HEK293 (cell line): ENCODE measurements at regions not wholly inside any gene's neighbourhood (a gene's known extent, or its start where the extent isn't known, plus 50 kb on each side); places are given as distances from the start of the nearest gene placed in this dataset.

ENCODE experiments used
- CTCF ChIA-PET: fragments of 350-600 bp; formaldehyde crosslinking; extraction: SDS; loops from one replicate; lab custom pipeline; 2021; ENCODE audit warnings: antibody characterized with exemption; lab: Yijun Ruan, JAX
- POLR2A ChIA-PET: fragments of 300-600 bp; formaldehyde crosslinking; extraction: SDS; loops from one replicate; lab custom pipeline; 2020; ENCODE audit warnings: antibody characterized with exemption, inconsistent platforms; lab: Yijun Ruan, JAX
- H3K27ac ChIP-seq: fragments of 200-500 bp; sonication (Bioruptor generic); 2 replicates; pipeline ENCODE4 v1.5.1; 2014; ENCODE audit warnings: low read depth, low read length, control low read depth, inconsistent platforms; ENCODE audit errors: extremely low read depth
- H3K36me3 ChIP-seq, 2 experiments: fragments of 200-500 bp in 1 of 2; sonication (Bioruptor generic) in 1 of 2; 1 replicate in 1 of 2; 2 replicates in 1 of 2; pipeline ENCODE4 v1.5.1; 2014 to 2017; ENCODE audit warnings: inconsistent platforms in 2 of 2, low read length in 2 of 2; ENCODE audit not compliant: control insufficient read depth in 2 of 2, insufficient read depth in 1 of 2
- H3K4me1 ChIP-seq: fragments of 200-500 bp; sonication (Bioruptor generic); 2 replicates; pipeline ENCODE4 v1.5.1; 2014; ENCODE audit warnings: mild to moderate bottlenecking, low read length, inconsistent platforms; ENCODE audit not compliant: control insufficient read depth, insufficient read depth
- H3K4me3 ChIP-seq: 2 replicates; pipeline ENCODE4 v1.5.1; 2011; ENCODE audit warnings: low read depth, mild to moderate bottlenecking, control low read depth, low read length, moderate library complexity
- H3K9me3 ChIP-seq: fragments of 200-500 bp; sonication (Bioruptor generic); 2 replicates; pipeline ENCODE4 v1.5.1; 2014; ENCODE audit warnings: low read depth, low read length, inconsistent platforms; ENCODE audit not compliant: control insufficient read depth, insufficient read depth
- BCL6B ChIP-seq: fragments of 450-650 bp; formaldehyde crosslinking; IDR thresholded peaks from 2 replicates; pipeline ENCODE4 v1.5.1; 2017; ENCODE audit warnings: missing biosample characterization, missing genetic modification characterization
- EGR2 ChIP-seq: fragments of 450-650 bp; formaldehyde crosslinking; IDR thresholded peaks from 2 replicates; pipeline ENCODE4 v1.5.1; 2016; ENCODE audit warnings: low read depth, missing biosample characterization, missing genetic modification characterization
- GFI1B ChIP-seq: fragments of 450-650 bp; formaldehyde crosslinking; IDR thresholded peaks from 2 replicates; pipeline ENCODE4 v1.5.1; 2016; ENCODE audit warnings: missing biosample characterization, missing genetic modification characterization
- GLIS1 ChIP-seq: fragments of 450-650 bp; formaldehyde crosslinking; IDR thresholded peaks from 2 replicates; pipeline ENCODE4 v1.5.1; 2016; ENCODE audit warnings: missing biosample characterization, missing genetic modification characterization
- ZBTB17 ChIP-seq: fragments of 450-650 bp; formaldehyde crosslinking; IDR thresholded peaks from 2 replicates; pipeline ENCODE4 v1.5.1; 2016; ENCODE audit warnings: missing biosample characterization, missing genetic modification characterization
- ZBTB7A ChIP-seq: fragments of 450-650 bp; formaldehyde crosslinking; IDR thresholded peaks from 2 replicates; pipeline ENCODE4 v1.5.1; 2016; ENCODE audit warnings: low read depth, missing biosample characterization, missing genetic modification characterization
- ZIC2 ChIP-seq: fragments of 450-650 bp; formaldehyde crosslinking; IDR thresholded peaks from 2 replicates; pipeline ENCODE4 v1.5.1; 2016; ENCODE audit warnings: missing biosample characterization, missing genetic modification characterization
- ZNF16 ChIP-seq: fragments of 450-650 bp; formaldehyde crosslinking; IDR thresholded peaks from 2 replicates; pipeline ENCODE4 v1.5.1; 2016; ENCODE audit warnings: low read depth, missing biosample characterization, missing genetic modification characterization
- ZNF274 ChIP-seq, 2 experiments: fragments of 200-500 bp in 1 of 2; fragments of 450-650 bp in 1 of 2; sonication (Bioruptor generic) in 1 of 2; formaldehyde crosslinking in 1 of 2; IDR thresholded peaks; 2 replicates each; pipeline versions ENCODE4 v1.5.1 to v1.6.1; 2014 to 2016; ENCODE audit warnings: borderline replicate concordance in 1 of 2, inconsistent platforms in 1 of 2, low read length in 1 of 2, missing biosample characterization in 1 of 2, missing genetic modification characterization in 1 of 2
- ZNF280C ChIP-seq: fragments of 450-650 bp; formaldehyde crosslinking; IDR thresholded peaks from 2 replicates; pipeline ENCODE4 v1.5.1; 2016; ENCODE audit warnings: missing biosample characterization, missing genetic modification characterization
- ZNF529 ChIP-seq: fragments of 450-650 bp; formaldehyde crosslinking; IDR thresholded peaks from 2 replicates; pipeline ENCODE4 v1.5.1; 2017; ENCODE audit warnings: missing genetic modification characterization, missing biosample characterization; ENCODE audit not compliant: insufficient replicate concordance
- ZNF544 ChIP-seq: fragments of 450-650 bp; formaldehyde crosslinking; IDR thresholded peaks from 2 replicates; pipeline ENCODE4 v1.5.0; 2017; ENCODE audit warnings: missing biosample characterization, missing genetic modification characterization
- ZNF670 ChIP-seq: fragments of 450-650 bp; formaldehyde crosslinking; IDR thresholded peaks from 2 replicates; pipeline ENCODE4 v1.5.1; 2016; ENCODE audit warnings: missing biosample characterization, missing genetic modification characterization, low read depth
- ZNF768 ChIP-seq: fragments of 450-650 bp; formaldehyde crosslinking; IDR thresholded peaks from 2 replicates; pipeline ENCODE4 v1.5.1; 2018; ENCODE audit warnings: missing biosample characterization, mild to moderate bottlenecking, missing genetic modification characterization
- TF ChIP-seq, protein P1 (sequence below): fragments of 450-650 bp; formaldehyde crosslinking; IDR thresholded peaks from 2 replicates; pipeline ENCODE4 v1.5.1; 2016; ENCODE audit warnings: missing biosample characterization, missing genetic modification characterization, low read depth
- TF ChIP-seq, protein P2 (sequence below): fragments of 450-650 bp; formaldehyde crosslinking; IDR thresholded peaks from 2 replicates; pipeline ENCODE4; 2016; ENCODE audit warnings: missing biosample characterization, missing genetic modification characterization

- no peak for TF ChIP-seq ZNF16 (tag by site-specific recombination)
- TF ChIP-seq ZNF280C: no peak
- no peak for TF ChIP-seq ZBTB17
- no peak for TF ChIP-seq ZNF670 (tag by site-specific recombination)
- no peak for TF ChIP-seq ZNF529
- no peak for TF ChIP-seq ZIC2 (tag by site-specific recombination)
- TF ChIP-seq ZBTB7A (tag by site-specific recombination): no peak
- no peak for TF ChIP-seq ZNF274 (IDR thresholded peaks at IDR 0.05; ENCODE audit: low read length)
- TF ChIP-seq ZNF274 (tag by site-specific recombination; IDR thresholded peaks at IDR 0.05; ENCODE audit: borderline replicate concordance): no peak
- TF ChIP-seq BCL6B (tag by site-specific recombination): no peak
- no peak for TF ChIP-seq GLIS1
- TF ChIP-seq, protein P1, sequence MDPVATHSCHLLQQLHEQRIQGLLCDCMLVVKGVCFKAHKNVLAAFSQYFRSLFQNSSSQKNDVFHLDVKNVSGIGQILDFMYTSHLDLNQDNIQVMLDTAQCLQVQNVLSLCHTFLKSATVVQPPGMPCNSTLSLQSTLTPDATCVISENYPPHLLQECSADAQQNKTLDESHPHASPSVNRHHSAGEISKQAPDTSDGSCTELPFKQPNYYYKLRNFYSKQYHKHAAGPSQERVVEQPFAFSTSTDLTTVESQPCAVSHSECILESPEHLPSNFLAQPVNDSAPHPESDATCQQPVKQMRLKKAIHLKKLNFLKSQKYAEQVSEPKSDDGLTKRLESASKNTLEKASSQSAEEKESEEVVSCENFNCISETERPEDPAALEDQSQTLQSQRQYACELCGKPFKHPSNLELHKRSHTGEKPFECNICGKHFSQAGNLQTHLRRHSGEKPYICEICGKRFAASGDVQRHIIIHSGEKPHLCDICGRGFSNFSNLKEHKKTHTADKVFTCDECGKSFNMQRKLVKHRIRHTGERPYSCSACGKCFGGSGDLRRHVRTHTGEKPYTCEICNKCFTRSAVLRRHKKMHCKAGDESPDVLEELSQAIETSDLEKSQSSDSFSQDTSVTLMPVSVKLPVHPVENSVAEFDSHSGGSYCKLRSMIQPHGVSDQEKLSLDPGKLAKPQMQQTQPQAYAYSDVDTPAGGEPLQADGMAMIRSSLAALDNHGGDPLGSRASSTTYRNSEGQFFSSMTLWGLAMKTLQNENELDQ (tag by site-specific recombination): no peak
- no peak for TF ChIP-seq EGR2
- no peak for TF ChIP-seq GFI1B (tag by site-specific recombination)
- no peaks in the 10 kb centered on the region for H3K9me3 ChIP-seq
- H3K4me3 ChIP-seq: no peak overlapping the region
- POLR2A ChIA-PET: no interaction called here
- H3K27ac ChIP-seq: no peak overlapping the region
- no peaks in the 10 kb centered on the region for H3K4me1 ChIP-seq
- CTCF ChIA-PET: no interaction called here
- H3K36me3 ChIP-seq: no peaks in the 10 kb centered on the region
Observed at GRCh38 chr3:72212396-72212795, 427.4 kb upstream of the PROK2 start.

- Histone ChIP-seq H3K4me3 (no peak overlapping the region), H3K9me3 (no peaks in the 10 kb centered on the region), H3K36me3 (no peaks in the 10 kb centered on the region), H3K4me1 (no peaks in the 10 kb centered on the region), H3K27ac (no peak overlapping the region)
- ChIA-PET CTCF (no interaction called here), POLR2A (no interaction called here)
- TF ChIP-seq, protein P2, sequence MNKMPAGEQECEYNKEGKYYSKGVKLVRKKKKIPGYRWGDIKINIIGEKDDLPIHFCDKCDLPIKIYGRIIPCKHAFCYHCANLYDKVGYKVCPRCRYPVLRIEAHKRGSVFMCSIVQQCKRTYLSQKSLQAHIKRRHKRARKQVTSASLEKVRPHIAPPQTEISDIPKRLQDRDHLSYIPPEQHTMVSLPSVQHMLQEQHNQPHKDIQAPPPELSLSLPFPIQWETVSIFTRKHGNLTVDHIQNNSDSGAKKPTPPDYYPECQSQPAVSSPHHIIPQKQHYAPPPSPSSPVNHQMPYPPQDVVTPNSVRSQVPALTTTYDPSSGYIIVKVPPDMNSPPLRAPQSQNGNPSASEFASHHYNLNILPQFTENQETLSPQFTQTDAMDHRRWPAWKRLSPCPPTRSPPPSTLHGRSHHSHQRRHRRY: no peak
- TF ChIP-seq ZNF544 (no peak), ZNF768 (tag by site-specific recombination) (no peak)
Observed at GRCh38 chr3:72210261-72210660, 425.3 kb upstream of the PROK2 start.
